H9 (cell line): ENCODE measurements at regions not wholly inside any gene's neighbourhood (a gene's known extent, or its start where the extent isn't known, plus 50 kb on each side); places are given as distances from the start of the nearest gene placed in this dataset.

Experiments used
- DNase-seq: peaks from one replicate; pipeline ENCODE4 v3.0.0-alpha.2; 2017
- H2AFZ ChIP-seq: one replicate; pipeline ENCODE4 v1.6.1; 2013; ENCODE audit warnings: mild to moderate bottlenecking, low read length, control low read depth, moderate library complexity
- H2AK5ac ChIP-seq: 2 replicates; pipeline ENCODE4 v1.6.1; 2013; ENCODE audit warnings: low read length, control low read depth, mixed read lengths; ENCODE audit not compliant: insufficient read length
- H2BK120ac ChIP-seq: one replicate; pipeline ENCODE4 v1.6.1; 2013; ENCODE audit warnings: low read depth, mild to moderate bottlenecking, low read length, control low read depth, inconsistent platforms; ENCODE audit not compliant: poor library complexity, severe bottlenecking
- H2BK12ac ChIP-seq: 2 replicates; pipeline ENCODE4 v1.6.1; 2013; ENCODE audit warnings: low read length, control low read depth, mixed read lengths, low read depth; ENCODE audit not compliant: insufficient read length
- H2BK15ac ChIP-seq: 2 replicates; pipeline ENCODE4 v1.6.1; 2013; ENCODE audit warnings: low read depth, low read length, control low read depth
- H2BK20ac ChIP-seq: one replicate; pipeline ENCODE4 v1.6.1; 2013; ENCODE audit warnings: low read depth, mild to moderate bottlenecking, low read length, control low read depth, inconsistent platforms; ENCODE audit not compliant: poor library complexity, severe bottlenecking
- H2BK5ac ChIP-seq: 2 replicates; pipeline ENCODE4 v1.6.1; 2013; ENCODE audit warnings: low read length, control low read depth, mixed read lengths; ENCODE audit not compliant: insufficient read length
- H3K14ac ChIP-seq: 2 replicates; pipeline ENCODE4 v1.6.1; 2013; ENCODE audit warnings: low read length, control low read depth; ENCODE audit not compliant: insufficient read depth
- H3K18ac ChIP-seq: 2 replicates; pipeline ENCODE4 v1.6.1; 2013; ENCODE audit warnings: low read depth, mild to moderate bottlenecking, mixed read lengths, low read length, control low read depth; ENCODE audit not compliant: insufficient read length
- H3K23ac ChIP-seq: 2 replicates; pipeline ENCODE4 v1.6.1; 2013; ENCODE audit warnings: low read length, control low read depth, mixed read lengths, low read depth; ENCODE audit not compliant: insufficient read length
- H3K23me2 ChIP-seq: 2 replicates; pipeline ENCODE4 v1.6.1; 2013; ENCODE audit warnings: low read depth, mild to moderate bottlenecking, mixed read lengths, low read length, control low read depth; ENCODE audit not compliant: insufficient read length, poor library complexity, severe bottlenecking
- H3K27ac ChIP-seq: 2 replicates; pipeline ENCODE4 v1.5.1; 2013; ENCODE audit warnings: low read length, control low read depth, mixed read lengths, low read depth; ENCODE audit not compliant: insufficient read length
- H3K27me3 ChIP-seq: 2 replicates; pipeline ENCODE4 v1.6.1; 2013; ENCODE audit warnings: low read length, control low read depth, inconsistent platforms; ENCODE audit not compliant: insufficient read depth
- H3K4ac ChIP-seq: 2 replicates; pipeline ENCODE4 v1.6.1; 2013; ENCODE audit warnings: low read depth, mild to moderate bottlenecking, control low read depth, inconsistent platforms, low read length, moderate library complexity
- H3K4me1 ChIP-seq: 2 replicates; pipeline ENCODE4 v1.6.1; 2013; ENCODE audit warnings: low read length, control low read depth, inconsistent platforms; ENCODE audit not compliant: insufficient read depth
- H3K4me2 ChIP-seq: 2 replicates; pipeline ENCODE4 v1.6.1; 2013; ENCODE audit warnings: low read length, control low read depth, mixed read lengths; ENCODE audit not compliant: insufficient read length, insufficient read depth
- H3K56ac ChIP-seq: 2 replicates; pipeline ENCODE4 v1.6.1; 2013; ENCODE audit warnings: low read depth, mild to moderate bottlenecking, mixed read lengths, low read length, control low read depth; ENCODE audit not compliant: insufficient read length
- H3K79me1 ChIP-seq: 2 replicates; pipeline ENCODE4 v1.6.1; 2013; ENCODE audit warnings: low read depth, mild to moderate bottlenecking, moderate library complexity, low read length, control low read depth, inconsistent platforms; ENCODE audit not compliant: insufficient read depth, poor library complexity, severe bottlenecking
- H3K79me2 ChIP-seq: 2 replicates; pipeline ENCODE4 v1.6.1; 2013; ENCODE audit warnings: low read length, control low read depth, inconsistent platforms; ENCODE audit not compliant: insufficient read depth
- H3K9ac ChIP-seq: 2 replicates; pipeline ENCODE4 v1.6.1; 2013; ENCODE audit warnings: low read length, control low read depth, mixed read lengths; ENCODE audit not compliant: insufficient read length; ENCODE audit errors: extremely low read depth
- H3K9me3 ChIP-seq: one replicate; pipeline ENCODE4 v1.6.1; 2013; ENCODE audit warnings: low read depth, low read length, inconsistent platforms; ENCODE audit not compliant: control insufficient read depth
- H3T11ph ChIP-seq: one replicate; pipeline ENCODE4 v1.6.1; 2013; ENCODE audit warnings: mild to moderate bottlenecking, low read length, control low read depth, inconsistent platforms
- H4K20me1 ChIP-seq: one replicate; pipeline ENCODE4 v1.6.1; 2013; ENCODE audit not compliant: control insufficient read depth, insufficient read length, insufficient read depth
- H4K5ac ChIP-seq: 2 replicates; pipeline ENCODE4 v1.6.1; 2013; ENCODE audit warnings: low read depth, mild to moderate bottlenecking, mixed read lengths, low read length, control low read depth; ENCODE audit not compliant: insufficient read length
- H4K8ac ChIP-seq: replicated peaks from 2 replicates; pipeline ENCODE4 v1.6.1; 2013; ENCODE audit warnings: low read length, control low read depth, mixed read lengths, low read depth; ENCODE audit not compliant: insufficient read length
- H4K91ac ChIP-seq: 2 replicates; pipeline ENCODE4 v1.6.1; 2013; ENCODE audit warnings: low read depth, mild to moderate bottlenecking, moderate library complexity, mixed read lengths, low read length, control low read depth; ENCODE audit not compliant: insufficient read length
- H3K27ac Mint-ChIP-seq, 3 experiments: 2 replicates in 2 of 3; 3 replicates in 1 of 3; pipeline ENCODE4 v1.8.0; 2020 to 2021; ENCODE audit warnings: mixed read lengths in 3 of 3, mild to moderate bottlenecking in 1 of 3, moderate library complexity in 1 of 3
- H3K27me3 Mint-ChIP-seq: 2 replicates; pipeline ENCODE4 v1.8.0; 2021; ENCODE audit warnings: low read depth, mild to moderate bottlenecking, moderate library complexity, mixed read lengths
- H3K36me3 Mint-ChIP-seq, 3 experiments: 2 replicates in 2 of 3; 3 replicates in 1 of 3; pipeline ENCODE4 v1.8.0; 2020 to 2021; ENCODE audit warnings: low read depth in 3 of 3, mixed read lengths in 3 of 3; ENCODE audit not compliant: insufficient read depth in 1 of 3
- H3K4me1 Mint-ChIP-seq, 2 experiments: 2 replicates each; pipeline ENCODE4 v1.8.0; 2020; ENCODE audit warnings: mixed read lengths in 2 of 2
- H3K4me3 Mint-ChIP-seq, 2 experiments: 2 replicates in 1 of 2; 3 replicates in 1 of 2; pipeline ENCODE4 v1.8.0; 2020 to 2021; ENCODE audit warnings: mild to moderate bottlenecking in 2 of 2, mixed read lengths in 2 of 2, moderate library complexity in 1 of 2
- H3K9me3 Mint-ChIP-seq, 2 experiments: 2 replicates in 1 of 2; 3 replicates in 1 of 2; pipeline ENCODE4 v1.8.0; 2020; ENCODE audit warnings: mild to moderate bottlenecking in 2 of 2, mixed read lengths in 2 of 2, moderate library complexity in 1 of 2
- CTCF ChIP-seq: fragments of 200-600 bp; sonication (generic); conservative IDR thresholded peaks from 3 replicates; pipeline ENCODE4 v1.8.0; 2021; ENCODE audit warnings: antibody characterized with exemption, mild to moderate bottlenecking
- WGBS: extraction: QIAGEN DNeasy Blood & Tissue Kit; methylation state at CpG from one replicate; pipeline ENCODE4 v1.1.7; 2013; ENCODE audit warnings: missing lambda C conversion rate, low lambda C conversion rate, mixed read lengths; ENCODE audit not compliant: insufficient read length; ENCODE audit errors: extremely low coverage; 5-methylcytosine and 5-hydroxymethylcytosine counted together

- no peak for DNase-seq
- Histone ChIP-seq H4K91ac (no peak overlapping the region), H2BK15ac (no peak overlapping the region), H2AFZ (no peak overlapping the region), H4K20me1 (no peaks in the 10 kb centered on the region), H2AK5ac (no peak overlapping the region), H2BK12ac (no peak overlapping the region), H3K14ac (no peak overlapping the region), H2BK120ac (no peak overlapping the region), H3K4me2 (no peak overlapping the region), H3T11ph (no peak overlapping the region), H3K18ac (no peak overlapping the region), H3K79me1 (no peaks in the 10 kb centered on the region), H2BK20ac (no peak overlapping the region), H2BK5ac (no peak overlapping the region), H3K56ac (no peak overlapping the region), H3K27me3 (no peaks in the 10 kb centered on the region), H3K27ac (no peak overlapping the region), H4K5ac (no peak overlapping the region), H4K8ac (no peak overlapping the region), H3K9ac (no peak overlapping the region), H3K9me3 (no peaks in the 10 kb centered on the region), H3K4ac (no peak overlapping the region), H3K23ac (no peak overlapping the region), H3K79me2 (no peaks in the 10 kb centered on the region), H3K23me2 (no peaks in the 10 kb centered on the region), H3K4me1 (peaks cover 5% of the 10 kb centered on the region; the same call in 1 of the 2 replicates)
- H3K36me3 Mint-ChIP-seq: peaks cover 0 to 11% (median 0%) of the 10 kb centered on the region in 3 experiments; a peak in 2 of 7 replicates
- H3K9me3 Mint-ChIP-seq: peaks cover 0 to 5% of the 10 kb centered on the region in 2 experiments; a peak in 1 of 5 replicates
- H3K27ac Mint-ChIP-seq: peak overlapping the region in 1 of 3 experiments; percentile 37; a peak in 1 of 7 replicates
- no CpG with 5 or more reads among the region's 3 CpGs for WGBS
- H3K4me1 Mint-ChIP-seq: peaks cover 21 to 26% of the 10 kb centered on the region in 2 experiments
- H3K4me3 Mint-ChIP-seq: no peak overlapping the region
- no peak for TF ChIP-seq CTCF
- no peaks in the 10 kb centered on the region for H3K27me3 Mint-ChIP-seq
Measured at GRCh38 chr2:156659694-156660093, 223.5 kb downstream of the GPD2 start.
